Osteoblast (primary cell): ENCODE measurements at regions not wholly inside any gene's neighbourhood (a gene's known extent, or its start where the extent isn't known, plus 50 kb on each side); places are given as distances from the start of the nearest gene placed in this dataset.

Experiments
- DNase-seq: peaks from one replicate; pipeline ENCODE4 v3.0.0; 2011; ENCODE audit warnings: low spot score, mixed read lengths; ENCODE audit not compliant: insufficient read length; ENCODE audit errors: missing footprints
- H2AFZ ChIP-seq: 2 replicates; pipeline ENCODE4 v1.6.0; 2011; ENCODE audit warnings: mild to moderate bottlenecking, low read length
- H3K27ac ChIP-seq: 2 replicates; pipeline ENCODE4 v1.5.1; 2011; ENCODE audit warnings: mild to moderate bottlenecking, low read depth, low read length, moderate library complexity
- H3K27me3 ChIP-seq: 2 replicates; pipeline ENCODE4 v1.6.0; 2012; ENCODE audit warnings: mild to moderate bottlenecking, control low read depth, inconsistent platforms, low read length, moderate library complexity; ENCODE audit not compliant: insufficient read depth
- H3K36me3 ChIP-seq: 2 replicates; pipeline ENCODE4 v1.5.1; 2011; ENCODE audit warnings: mild to moderate bottlenecking, low read length, control low read depth, moderate library complexity; ENCODE audit not compliant: insufficient read depth
- H3K4me1 ChIP-seq: 2 replicates; pipeline ENCODE4 v1.5.1; 2011; ENCODE audit warnings: mild to moderate bottlenecking, low read length, control low read depth, moderate library complexity; ENCODE audit not compliant: insufficient read depth
- H3K4me2 ChIP-seq: 2 replicates; pipeline ENCODE4 v1.6.0; 2011; ENCODE audit warnings: mild to moderate bottlenecking, low read length; ENCODE audit not compliant: insufficient read depth
- H3K4me3 ChIP-seq: fragments of 200-600 bp; sonication (generic); 3 replicates; pipeline ENCODE4 v1.5.1; 2012; ENCODE audit warnings: mild to moderate bottlenecking, low read length, inconsistent platforms; ENCODE audit not compliant: insufficient read depth
- H3K79me2 ChIP-seq: 2 replicates; pipeline ENCODE4 v1.6.0; 2012; ENCODE audit warnings: mild to moderate bottlenecking, low read length, control low read depth, inconsistent platforms; ENCODE audit not compliant: insufficient read depth
- H3K9me3 ChIP-seq: 2 replicates; pipeline ENCODE4 v1.5.1; 2011; ENCODE audit warnings: low read depth, low read length, control low read depth
- H4K20me1 ChIP-seq: 2 replicates; pipeline ENCODE4 v1.6.0; 2012; ENCODE audit warnings: mild to moderate bottlenecking, low read length, control low read depth; ENCODE audit not compliant: insufficient read depth
- CTCF ChIP-seq: IDR thresholded peaks from 2 replicates; pipeline ENCODE4 v1.5.1; 2011; ENCODE audit warnings: mild to moderate bottlenecking, low read depth, low read length, moderate library complexity; ENCODE audit errors: extremely low read depth

- Histone ChIP-seq H3K4me1 (no peaks in the 10 kb centered on the region), H3K4me2 (no peak overlapping the region), H3K4me3 (no peak overlapping the region), H2AFZ (no peak overlapping the region), H3K36me3 (no peaks in the 10 kb centered on the region), H3K79me2 (no peaks in the 10 kb centered on the region), H3K9me3 (no peaks in the 10 kb centered on the region), H4K20me1 (no peaks in the 10 kb centered on the region), H3K27ac (no peak overlapping the region), H3K27me3 (no peaks in the 10 kb centered on the region)
- no peak for DNase-seq
- TF ChIP-seq CTCF: no peak
Measured at GRCh38 chr5:15170173-15170572, 298.6 kb upstream of the ANKH start.

GRCh38 chr5:15168358-15168757 lies 296.8 kb upstream of the ANKH start:
- no peak for TF ChIP-seq CTCF
- no peak for DNase-seq
- no peaks in the 10 kb centered on the region for H3K9me3 ChIP-seq
- no peaks in the 10 kb centered on the region for H3K27me3 ChIP-seq
- H3K4me2 ChIP-seq: no peak overlapping the region
- no peak overlapping the region for H3K4me3 ChIP-seq
- no peaks in the 10 kb centered on the region for H3K4me1 ChIP-seq
- H4K20me1 ChIP-seq: no peaks in the 10 kb centered on the region
- H3K27ac ChIP-seq: no peak overlapping the region
- H3K79me2 ChIP-seq: no peaks in the 10 kb centered on the region
- H3K36me3 ChIP-seq: no peaks in the 10 kb centered on the region
- no peak overlapping the region for H2AFZ ChIP-seq

- no peaks in the 10 kb centered on the region for H4K20me1 ChIP-seq
- TF ChIP-seq CTCF: no peak
- no peaks in the 10 kb centered on the region for H3K79me2 ChIP-seq
- H3K27ac ChIP-seq: no peak overlapping the region
- no peak overlapping the region for H2AFZ ChIP-seq
- H3K4me1 ChIP-seq: no peaks in the 10 kb centered on the region
- no peaks in the 10 kb centered on the region for H3K27me3 ChIP-seq
- no peaks in the 10 kb centered on the region for H3K9me3 ChIP-seq
- H3K4me3 ChIP-seq: no peak overlapping the region
- no peak overlapping the region for H3K4me2 ChIP-seq
- H3K36me3 ChIP-seq: no peaks in the 10 kb centered on the region
- no peak for DNase-seq
Measured at GRCh38 chr5:15160091-15160490, 288.5 kb upstream of the ANKH start.

- no peaks in the 10 kb centered on the region for H3K27me3 ChIP-seq
- no peaks in the 10 kb centered on the region for H3K36me3 ChIP-seq
- no peaks in the 10 kb centered on the region for H3K4me1 ChIP-seq
- no peak overlapping the region for H3K27ac ChIP-seq
- no peak overlapping the region for H3K4me3 ChIP-seq
- no peak overlapping the region for H3K4me2 ChIP-seq
- H3K79me2 ChIP-seq: no peaks in the 10 kb centered on the region
- H2AFZ ChIP-seq: no peak overlapping the region
- TF ChIP-seq CTCF: no peak
- no peaks in the 10 kb centered on the region for H4K20me1 ChIP-seq
- H3K9me3 ChIP-seq: no peaks in the 10 kb centered on the region
- no peak for DNase-seq
Measured at GRCh38 chr5:15159606-15160005, 288.0 kb upstream of the ANKH start.
